ENCODE measurements at regions not wholly inside any gene's neighbourhood (a gene's known extent, or its start where the extent isn't known, plus 50 kb on each side); places are given as distances from the start of the nearest gene placed in this dataset.

DNA sequence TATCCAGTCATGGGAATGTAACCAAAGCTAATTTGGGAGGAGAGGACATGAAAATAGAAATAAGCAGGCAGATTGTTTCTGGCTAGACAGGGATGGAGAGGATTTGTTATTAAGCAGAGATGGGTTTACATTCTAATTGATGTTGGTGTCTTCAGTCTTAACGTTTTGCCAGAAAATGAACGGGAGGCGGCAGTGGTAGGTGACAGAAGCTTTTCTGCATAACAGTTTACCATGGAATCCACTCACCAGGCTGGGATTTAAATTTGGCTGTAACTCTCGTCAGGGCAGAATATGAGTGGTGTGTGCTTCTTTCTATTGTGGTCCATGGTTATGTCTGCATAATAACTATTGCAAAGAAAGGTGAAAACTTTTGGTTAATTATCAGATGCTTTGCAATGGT is 50.2 kb upstream of the OTX2 start:
- Mint-ChIP-seq H3K27ac (no peak overlapping the region), H3K36me3 (no peaks in the 10 kb centered on the region), H3K9me3 (no peaks in the 10 kb centered on the region), H3K4me3 (no peak overlapping the region), H3K27me3 (ENCODE audit: low read depth) (peaks cover 87% of the 10 kb centered on the region), H3K4me1 (peaks cover 41% of the 10 kb centered on the region)
- CTCF ChIA-PET = interaction anchor here (0.9 to 1.4 kb wide), 3 partner anchors 14 to 191 kb away, joined by 3 read pairs; no protein-coding TSS in a partner anchor
- no peak for DNase-seq (ENCODE audit: low spot score)
- ATAC-seq = no peak
- POLR2A ChIA-PET = interaction anchor here (1.0 kb wide), 1 partner anchor 9 kb away, joined by 3 read pairs; no protein-coding TSS in a partner anchor
- TF ChIP-seq, protein P1, sequence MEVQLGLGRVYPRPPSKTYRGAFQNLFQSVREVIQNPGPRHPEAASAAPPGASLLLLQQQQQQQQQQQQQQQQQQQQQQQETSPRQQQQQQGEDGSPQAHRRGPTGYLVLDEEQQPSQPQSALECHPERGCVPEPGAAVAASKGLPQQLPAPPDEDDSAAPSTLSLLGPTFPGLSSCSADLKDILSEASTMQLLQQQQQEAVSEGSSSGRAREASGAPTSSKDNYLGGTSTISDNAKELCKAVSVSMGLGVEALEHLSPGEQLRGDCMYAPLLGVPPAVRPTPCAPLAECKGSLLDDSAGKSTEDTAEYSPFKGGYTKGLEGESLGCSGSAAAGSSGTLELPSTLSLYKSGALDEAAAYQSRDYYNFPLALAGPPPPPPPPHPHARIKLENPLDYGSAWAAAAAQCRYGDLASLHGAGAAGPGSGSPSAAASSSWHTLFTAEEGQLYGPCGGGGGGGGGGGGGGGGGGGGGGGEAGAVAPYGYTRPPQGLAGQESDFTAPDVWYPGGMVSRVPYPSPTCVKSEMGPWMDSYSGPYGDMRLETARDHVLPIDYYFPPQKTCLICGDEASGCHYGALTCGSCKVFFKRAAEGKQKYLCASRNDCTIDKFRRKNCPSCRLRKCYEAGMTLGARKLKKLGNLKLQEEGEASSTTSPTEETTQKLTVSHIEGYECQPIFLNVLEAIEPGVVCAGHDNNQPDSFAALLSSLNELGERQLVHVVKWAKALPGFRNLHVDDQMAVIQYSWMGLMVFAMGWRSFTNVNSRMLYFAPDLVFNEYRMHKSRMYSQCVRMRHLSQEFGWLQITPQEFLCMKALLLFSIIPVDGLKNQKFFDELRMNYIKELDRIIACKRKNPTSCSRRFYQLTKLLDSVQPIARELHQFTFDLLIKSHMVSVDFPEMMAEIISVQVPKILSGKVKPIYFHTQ (CRISPR knock-in tag; IDR thresholded peaks at IDR 0.05) = no peak
- TF ChIP-seq SMAD4 (CRISPR knock-in tag; IDR thresholded peaks at IDR 0.05) (no peak), ZNF281 (CRISPR knock-in tag; IDR thresholded peaks at IDR 0.05) (no peak), STAT6 (CRISPR knock-in tag; conservative IDR thresholded peaks at IDR 0.05; ENCODE audit: low read depth) (no peak), ESRRA (CRISPR knock-in tag; IDR thresholded peaks at IDR 0.05; ENCODE audit: borderline replicate concordance) (no peak), SMAD3 (CRISPR knock-in tag; IDR thresholded peaks at IDR 0.05; ENCODE audit: borderline replicate concordance) (no peak), NR2C2 (CRISPR knock-in tag; IDR thresholded peaks at IDR 0.05) (no peak), ERG (CRISPR knock-in tag; IDR thresholded peaks at IDR 0.05) (no peak), PREB (CRISPR knock-in tag; IDR thresholded peaks at IDR 0.05; ENCODE audit: borderline replicate concordance) (no peak), MXD4 (CRISPR knock-in tag; IDR thresholded peaks at IDR 0.05; ENCODE audit: borderline replicate concordance) (no peak), ZSCAN18 (CRISPR knock-in tag; IDR thresholded peaks at IDR 0.05) (no peak), CREB1 (CRISPR knock-in tag; IDR thresholded peaks at IDR 0.05) (no peak), TEAD1 (CRISPR knock-in tag; IDR thresholded peaks at IDR 0.05) (no peak), FOXP1 (CRISPR knock-in tag; IDR thresholded peaks at IDR 0.05; ENCODE audit: borderline replicate concordance) (no peak)
- TF ChIP-seq, protein P2, sequence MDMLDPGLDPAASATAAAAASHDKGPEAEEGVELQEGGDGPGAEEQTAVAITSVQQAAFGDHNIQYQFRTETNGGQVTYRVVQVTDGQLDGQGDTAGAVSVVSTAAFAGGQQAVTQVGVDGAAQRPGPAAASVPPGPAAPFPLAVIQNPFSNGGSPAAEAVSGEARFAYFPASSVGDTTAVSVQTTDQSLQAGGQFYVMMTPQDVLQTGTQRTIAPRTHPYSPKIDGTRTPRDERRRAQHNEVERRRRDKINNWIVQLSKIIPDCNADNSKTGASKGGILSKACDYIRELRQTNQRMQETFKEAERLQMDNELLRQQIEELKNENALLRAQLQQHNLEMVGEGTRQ (CRISPR knock-in tag; IDR thresholded peaks at IDR 0.05) = no peak
- TF ChIP-seq, protein P3, sequence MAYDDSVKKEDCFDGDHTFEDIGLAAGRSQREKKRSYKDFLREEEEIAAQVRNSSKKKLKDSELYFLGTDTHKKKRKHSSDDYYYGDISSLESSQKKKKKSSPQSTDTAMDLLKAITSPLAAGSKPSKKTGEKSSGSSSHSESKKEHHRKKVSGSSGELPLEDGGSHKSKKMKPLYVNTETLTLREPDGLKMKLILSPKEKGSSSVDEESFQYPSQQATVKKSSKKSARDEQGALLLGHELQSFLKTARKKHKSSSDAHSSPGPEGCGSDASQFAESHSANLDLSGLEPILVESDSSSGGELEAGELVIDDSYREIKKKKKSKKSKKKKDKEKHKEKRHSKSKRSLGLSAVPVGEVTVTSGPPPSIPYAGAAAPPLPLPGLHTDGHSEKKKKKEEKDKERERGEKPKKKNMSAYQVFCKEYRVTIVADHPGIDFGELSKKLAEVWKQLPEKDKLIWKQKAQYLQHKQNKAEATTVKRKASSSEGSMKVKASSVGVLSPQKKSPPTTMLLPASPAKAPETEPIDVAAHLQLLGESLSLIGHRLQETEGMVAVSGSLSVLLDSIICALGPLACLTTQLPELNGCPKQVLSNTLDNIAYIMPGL (CRISPR knock-in tag; IDR thresholded peaks at IDR 0.05) = no peak

Data from WTC11 (cell line).